CD4-positive, alpha-beta memory T cell (primary cell): ENCODE measurements at regions not wholly inside any gene's neighbourhood (a gene's known extent, or its start where the extent isn't known, plus 50 kb on each side); places are given as distances from the start of the nearest gene placed in this dataset.
"Not testable (repeated sequence)": the region's sequence is repeated elsewhere in the genome, so short reads cannot be mapped to it uniquely, and the experiment has no call there.

Experiments used
- CTCF ChIA-PET: fragments of 350-600 bp; sonication (Branson Sonifier 250); formaldehyde crosslinking; loops from one replicate; lab custom pipeline; 2021; ENCODE audit warnings: inconsistent platforms; ENCODE audit not compliant: partially characterized antibody; lab: Charles Lee
- POLR2A ChIA-PET: fragments of 350-600 bp; sonication (Branson Sonifier 250); formaldehyde crosslinking; loops from one replicate; lab custom pipeline; 2021; ENCODE audit not compliant: partially characterized antibody; lab: Charles Lee
- DNase-seq, 5 donors: peaks; one replicate each; pipeline versions ENCODE4 v3.0.0 to v3.0.0-alpha.2; 2020 to 2022; ENCODE audit warnings: mixed read lengths in 1 of 5
- H3K27ac ChIP-seq: one replicate; pipeline ENCODE4 v1.7.0; 2013; ENCODE audit warnings: low read depth, low read length
- H3K27me3 ChIP-seq: 2 replicates; pipeline ENCODE4 v1.7.0; 2013; ENCODE audit warnings: mild to moderate bottlenecking, low read length, moderate library complexity; ENCODE audit not compliant: insufficient read depth
- H3K36me3 ChIP-seq: 2 replicates; pipeline ENCODE4 v1.7.0; 2013; ENCODE audit warnings: mild to moderate bottlenecking, low read length, moderate library complexity; ENCODE audit not compliant: insufficient read depth
- H3K4me1 ChIP-seq: 2 replicates; pipeline ENCODE4 v1.7.0; 2013; ENCODE audit warnings: mild to moderate bottlenecking, low read length, moderate library complexity; ENCODE audit not compliant: insufficient read depth
- H3K4me3 ChIP-seq, 2 donors: one replicate each; pipeline ENCODE4 v1.7.0; 2013; ENCODE audit warnings: low read length in 2 of 2, mild to moderate bottlenecking in 1 of 2
- H3K9me3 ChIP-seq, 2 donors: one replicate each; pipeline ENCODE4 v1.7.0; 2013; ENCODE audit warnings: low read length in 2 of 2, control low read depth in 1 of 2; ENCODE audit not compliant: control insufficient read depth in 1 of 2
- H3K27ac Mint-ChIP-seq, 7 donors: one replicate each; pipeline ENCODE4 v1.8.0; 2020 to 2021; ENCODE audit warnings: mixed read lengths in 7 of 7, mild to moderate bottlenecking in 6 of 7, inconsistent platforms in 3 of 7, moderate library complexity in 3 of 7
- H3K27me3 Mint-ChIP-seq, 2 donors: one replicate each; pipeline ENCODE4 v1.8.0; 2020 to 2021; ENCODE audit warnings: mixed read lengths in 2 of 2
- H3K36me3 Mint-ChIP-seq, 2 donors: one replicate each; pipeline ENCODE4 v1.8.0; 2020 to 2021; ENCODE audit warnings: mixed read lengths in 2 of 2, inconsistent platforms in 1 of 2, mild to moderate bottlenecking in 1 of 2
- H3K4me1 Mint-ChIP-seq, 4 donors: one replicate each; pipeline ENCODE4 v1.8.0; 2020 to 2021; ENCODE audit warnings: mixed read lengths in 4 of 4, mild to moderate bottlenecking in 1 of 4
- H3K4me3 Mint-ChIP-seq, 8 donors: one replicate each; pipeline ENCODE4 v1.8.0; 2020 to 2021; ENCODE audit warnings: mixed read lengths in 8 of 8, mild to moderate bottlenecking in 7 of 8, moderate library complexity in 6 of 8, inconsistent platforms in 3 of 8
- H3K9me3 Mint-ChIP-seq, 8 donors: one replicate each; pipeline ENCODE4 v1.8.0; 2020 to 2021; ENCODE audit warnings: mixed read lengths in 8 of 8, mild to moderate bottlenecking in 5 of 8, inconsistent platforms in 3 of 8, moderate library complexity in 1 of 8
- intact Hi-C: fragments of 100-400 bp; cut with micrococcal nuclease; formaldehyde crosslinking; loops from one replicate; pipeline ENCODE4 v1.15.1; 2023

GRCh38 chr5:2817031-2817603, 65.6 kb upstream of the IRX2 start:
- no peak overlapping the region for H3K4me3 Mint-ChIP-seq
- no peaks in the 10 kb centered on the region for H3K9me3 ChIP-seq
- H3K36me3 Mint-ChIP-seq: no peaks in the 10 kb centered on the region
- POLR2A ChIA-PET: no interaction called here
- H3K27ac Mint-ChIP-seq: no peak overlapping the region
- H3K36me3 ChIP-seq: no peaks in the 10 kb centered on the region
- peaks cover 0 to 6% (median 0%) of the 10 kb centered on the region in 8 donors for H3K9me3 Mint-ChIP-seq
- H3K4me1 Mint-ChIP-seq: no peaks in the 10 kb centered on the region
- no peak overlapping the region for H3K27ac ChIP-seq
- no peak overlapping the region for H3K4me3 ChIP-seq
- no peaks in the 10 kb centered on the region for H3K27me3 Mint-ChIP-seq
- DNase-seq: no peak
- CTCF ChIA-PET: no interaction called here
- H3K27me3 ChIP-seq: no peaks in the 10 kb centered on the region
- intact Hi-C loops: no loop called here
- H3K4me1 ChIP-seq: no peaks in the 10 kb centered on the region

- H3K36me3 ChIP-seq: no peaks in the 10 kb centered on the region
- H3K4me1 ChIP-seq: no peaks in the 10 kb centered on the region
- no peak overlapping the region for H3K27ac ChIP-seq
- Mint-ChIP-seq H3K9me3 (peaks cover 0 to 4% (median under 1%) of the 10 kb centered on the region in 8 donors), H3K4me1 (no peaks in the 10 kb centered on the region), H3K27me3 (no peaks in the 10 kb centered on the region), H3K4me3 (no peak overlapping the region), H3K36me3 (no peaks in the 10 kb centered on the region), H3K27ac (no peak overlapping the region)
- no peak overlapping the region for H3K4me3 ChIP-seq
- intact Hi-C loops: no loop called here
- ChIA-PET POLR2A (no interaction called here), CTCF (no interaction called here)
- H3K9me3 ChIP-seq: no peaks in the 10 kb centered on the region
- no peaks in the 10 kb centered on the region for H3K27me3 ChIP-seq
- DNase-seq: no peak
Measured at GRCh38 chr5:2813678-2814077, 62.2 kb upstream of the IRX2 start.

GRCh38 chr5:2810644-2811043, 59.2 kb upstream of the IRX2 start:
- Histone ChIP-seq H3K9me3 (no peaks in the 10 kb centered on the region), H3K4me3 (no peak overlapping the region), H3K4me1 (no peaks in the 10 kb centered on the region), H3K36me3 (no peaks in the 10 kb centered on the region), H3K27me3 (no peaks in the 10 kb centered on the region), H3K27ac (no peak overlapping the region)
- no peaks in the 10 kb centered on the region for H3K36me3 Mint-ChIP-seq
- DNase-seq: no peak
- no peaks in the 10 kb centered on the region for H3K27me3 Mint-ChIP-seq
- ChIA-PET POLR2A (no interaction called here), CTCF (no interaction called here)
- intact Hi-C loops: no loop called here
- no peaks in the 10 kb centered on the region for H3K4me1 Mint-ChIP-seq
- no peak overlapping the region for H3K4me3 Mint-ChIP-seq
- no peak overlapping the region for H3K27ac Mint-ChIP-seq
- H3K9me3 Mint-ChIP-seq: peaks cover 0 to 12% (median 2%) of the 10 kb centered on the region in 8 donors

- peaks cover 0 to 15% (median 2%) of the 10 kb centered on the region in 8 donors for H3K9me3 Mint-ChIP-seq
- DNase-seq, H3K27me3 Mint-ChIP-seq, POLR2A ChIA-PET, H3K4me1 Mint-ChIP-seq, H3K4me3 Mint-ChIP-seq, H3K27me3 ChIP-seq, H3K9me3 ChIP-seq, H3K4me3 ChIP-seq, H3K36me3 Mint-ChIP-seq, H3K4me1 ChIP-seq, CTCF ChIA-PET, H3K27ac Mint-ChIP-seq, intact Hi-C loops, H3K27ac ChIP-seq, H3K36me3 ChIP-seq: not testable (repeated sequence)
Measured at GRCh38 chr5:2807244-2807643, 55.8 kb upstream of the IRX2 start.

- intact Hi-C loops: no loop called here
- POLR2A ChIA-PET: no interaction called here
- H3K4me3 ChIP-seq: no peak overlapping the region
- no peaks in the 10 kb centered on the region for H3K36me3 ChIP-seq
- no peak overlapping the region for H3K27ac Mint-ChIP-seq
- no peaks in the 10 kb centered on the region for H3K4me1 ChIP-seq
- no peaks in the 10 kb centered on the region for H3K27me3 Mint-ChIP-seq
- no peaks in the 10 kb centered on the region for H3K9me3 ChIP-seq
- CTCF ChIA-PET: no interaction called here
- DNase-seq: no peak
- no peaks in the 10 kb centered on the region for H3K36me3 Mint-ChIP-seq
- H3K27me3 ChIP-seq: no peaks in the 10 kb centered on the region
- no peak overlapping the region for H3K27ac ChIP-seq
- H3K4me3 Mint-ChIP-seq: no peak overlapping the region
- H3K4me1 Mint-ChIP-seq: no peaks in the 10 kb centered on the region
- peaks cover 0 to 15% (median 3%) of the 10 kb centered on the region in 8 donors for H3K9me3 Mint-ChIP-seq
Measured at GRCh38 chr5:2806176-2806575, 54.7 kb upstream of the IRX2 start.

- Histone ChIP-seq H3K27me3 (no peaks in the 10 kb centered on the region), H3K27ac (no peak overlapping the region), H3K4me3 (no peak overlapping the region), H3K36me3 (no peaks in the 10 kb centered on the region), H3K9me3 (no peaks in the 10 kb centered on the region), H3K4me1 (no peaks in the 10 kb centered on the region)
- Mint-ChIP-seq H3K4me3 (no peak overlapping the region), H3K9me3 (peaks cover 0 to 15% (median 3%) of the 10 kb centered on the region in 8 donors), H3K36me3 (no peaks in the 10 kb centered on the region), H3K4me1 (no peaks in the 10 kb centered on the region), H3K27me3 (no peaks in the 10 kb centered on the region), H3K27ac (no peak overlapping the region)
- intact Hi-C loops: no loop called here
- ChIA-PET CTCF (no interaction called here), POLR2A (no interaction called here)
- DNase-seq: no peak
Measured at GRCh38 chr5:2805080-2805479, 53.6 kb upstream of the IRX2 start.

GRCh38 chr5:2803751-2804150, 52.3 kb upstream of the IRX2 start:
- Histone ChIP-seq H3K36me3 (no peaks in the 10 kb centered on the region), H3K9me3 (no peaks in the 10 kb centered on the region), H3K27me3 (no peaks in the 10 kb centered on the region), H3K27ac (no peak overlapping the region), H3K4me3 (no peak overlapping the region), H3K4me1 (no peaks in the 10 kb centered on the region)
- H3K4me3 Mint-ChIP-seq: no peak overlapping the region
- no peaks in the 10 kb centered on the region for H3K4me1 Mint-ChIP-seq
- ChIA-PET POLR2A (no interaction called here), CTCF (no interaction called here)
- no peak for DNase-seq
- H3K27me3 Mint-ChIP-seq: no peaks in the 10 kb centered on the region
- no peaks in the 10 kb centered on the region for H3K36me3 Mint-ChIP-seq
- intact Hi-C loops: no loop called here
- peaks cover 0 to 15% (median 3%) of the 10 kb centered on the region in 8 donors for H3K9me3 Mint-ChIP-seq
- H3K27ac Mint-ChIP-seq: no peak overlapping the region
